ENCODE measurements at regions not wholly inside any gene's neighbourhood (a gene's known extent, or its start where the extent isn't known, plus 50 kb on each side); places are given as distances from the start of the nearest gene placed in this dataset.

- TF ChIP-seq POLR2A (IDR thresholded peaks at IDR 0.05) (no peak), CTCF (IDR thresholded peaks at IDR 0.05) (no peak)
- H3K27ac ChIP-seq: no peak overlapping the region
- 26 to 39% (median 30%) methylated on average over 9 of the region's 9 CpGs for WGBS, 4 donors
Measured at GRCh38 chr11:81220146-81220895, 1513.3 kb downstream of the FAM181B start.

GRCh38 chr11:81219661-81220060 lies 1514.0 kb downstream of the FAM181B start:
- H3K4me3 ChIP-seq: peak overlapping the region in 1 of 4 donors; percentile 49
- H3K4me1 ChIP-seq (replicated peaks in 1 of 2): no peaks in the 10 kb centered on the region
- no peaks in the 10 kb centered on the region for H3K36me3 ChIP-seq (replicated peaks in 1 of 2)
- H3K9me3 ChIP-seq (replicated peaks in 1 of 3): no peaks in the 10 kb centered on the region
- intact Hi-C loops (cut with DNase I): no loop called here
- no peak overlapping the region for H3K27ac ChIP-seq
- no peak for DNase-seq
- TF ChIP-seq CTCF (IDR thresholded peaks at IDR 0.05): no peak
- TF ChIP-seq POLR2A (IDR thresholded peaks at IDR 0.05): no peak
- no peaks in the 10 kb centered on the region for H3K27me3 ChIP-seq
- WGBS, 4 donors: 42 to 51% (median 44%) methylated on average over 1 of the region's 1 CpG

More at GRCh38 chr11:81220146-81220895, 1513.3 kb downstream of the FAM181B start:
- H3K27me3 ChIP-seq: no peaks in the 10 kb centered on the region
- H3K9me3 ChIP-seq (replicated peaks in 1 of 3): no peaks in the 10 kb centered on the region
- no peaks in the 10 kb centered on the region for H3K36me3 ChIP-seq (replicated peaks in 1 of 2)
- peak overlapping the region in 1 of 4 donors; percentile 49 for H3K4me3 ChIP-seq
- no peaks in the 10 kb centered on the region for H3K4me1 ChIP-seq (replicated peaks in 1 of 2)
- intact Hi-C loops (cut with DNase I): no loop called here
- DNase-seq: no peak

- no peaks in the 10 kb centered on the region for H3K36me3 ChIP-seq (replicated peaks in 1 of 2)
- no peaks in the 10 kb centered on the region for H3K9me3 ChIP-seq (replicated peaks in 1 of 3)
- H3K27ac ChIP-seq: no peak overlapping the region
- DNase-seq: no peak
- intact Hi-C loops (cut with DNase I): no loop called here
- H3K27me3 ChIP-seq: no peaks in the 10 kb centered on the region
- H3K4me1 ChIP-seq (replicated peaks in 1 of 2): no peaks in the 10 kb centered on the region
- 74 to 87% (median 85%) methylated on average over 4 of the region's 4 CpGs for WGBS, 4 donors
- no peak overlapping the region for H3K4me3 ChIP-seq
- no peak for TF ChIP-seq CTCF (IDR thresholded peaks at IDR 0.05)
- TF ChIP-seq POLR2A (IDR thresholded peaks at IDR 0.05): no peak
Measured at GRCh38 chr11:81218440-81218839, 1515.2 kb downstream of the FAM181B start.

- 64 to 75% (median 65%) methylated on average over 4 of the region's 4 CpGs for WGBS, 4 donors
- TF ChIP-seq CTCF (IDR thresholded peaks at IDR 0.05): no peak
- TF ChIP-seq POLR2A (IDR thresholded peaks at IDR 0.05): no peak
- Histone ChIP-seq H3K36me3 (replicated peaks in 1 of 2) (no peaks in the 10 kb centered on the region), H3K27ac (no peak overlapping the region), H3K9me3 (replicated peaks in 1 of 3) (no peaks in the 10 kb centered on the region), H3K4me3 (no peak overlapping the region), H3K4me1 (replicated peaks in 1 of 2) (no peaks in the 10 kb centered on the region), H3K27me3 (no peaks in the 10 kb centered on the region)
- intact Hi-C loops (cut with DNase I): no loop called here
- DNase-seq: no peak
Measured at GRCh38 chr11:81211050-81211449, 1522.6 kb downstream of the FAM181B start.

Data from adrenal gland (tissue), 9 donors.